Gastrocnemius medialis (tissue), 4 donors: ENCODE measurements at regions not wholly inside any gene's neighbourhood (a gene's known extent, or its start where the extent isn't known, plus 50 kb on each side); places are given as distances from the start of the nearest gene placed in this dataset.
"Not testable (repeated sequence)": the region's sequence is repeated elsewhere in the genome, so short reads cannot be mapped to it uniquely, and the experiment has no call there.

Experiments used
- ATAC-seq, 2 donors: fragments of 150-250 bp; one replicate each; pipeline ENCODE4 v1.9.1; 2016
- DNase-seq, 2 donors: peaks; one replicate each; pipeline ENCODE4 v3.0.0-alpha.2; 2019
- H3K27ac ChIP-seq, 4 donors: fragments of 200-600 bp; sonication (generic); 1 replicate in 1 of 4; 2 replicates in 3 of 4; pipeline ENCODE4 v1.5.1; 2016 to 2018; ENCODE audit warnings: mild to moderate bottlenecking in 2 of 4, moderate library complexity in 1 of 4
- H3K27me3 ChIP-seq, 3 donors: fragments of 200-600 bp; sonication (generic) in 2 of 3; 1 replicate in 1 of 3; 2 replicates in 2 of 3; pipeline versions ENCODE4 v1.5.1 to v1.6.0; 2016 to 2019; ENCODE audit warnings: mild to moderate bottlenecking in 1 of 3, moderate library complexity in 1 of 3
- H3K36me3 ChIP-seq, 2 donors: fragments of 200-600 bp; sonication (generic) in 1 of 2; one replicate each; pipeline ENCODE4 v1.5.1; 2017 to 2018
- H3K4me1 ChIP-seq, 2 donors: fragments of 200-600 bp; sonication (generic) in 1 of 2; one replicate each; pipeline ENCODE4 v1.5.1; 2016 to 2017; ENCODE audit warnings: mild to moderate bottlenecking in 2 of 2
- H3K4me3 ChIP-seq, 4 donors: fragments of 200-600 bp; sonication (generic) in 3 of 4; 1 replicate in 1 of 4; 2 replicates in 3 of 4; pipeline ENCODE4 v1.5.1; 2016 to 2019; ENCODE audit warnings: mild to moderate bottlenecking in 2 of 4
- H3K9me3 ChIP-seq, 3 donors: fragments of 200-600 bp; sonication (generic) in 2 of 3; 1 replicate in 1 of 3; 2 replicates in 2 of 3; pipeline ENCODE4 v1.5.1; 2016 to 2019
- POLR2A ChIP-seq, 2 donors: fragments of 450-650 bp; IDR thresholded peaks; one replicate each; pipeline ENCODE4 v1.6.1; 2017; ENCODE audit warnings: antibody characterized with exemption in 2 of 2, mild to moderate bottlenecking in 2 of 2, moderate library complexity in 2 of 2
- in situ Hi-C, 4 donors: fragments of 200-750 bp; cut with MboI; loops; one replicate each; pipeline versions ENCODE4 v1.15.0 to v1.8.0; 2017; ENCODE audit warnings: low sequenced_read_pairs in 4 of 4
- intact Hi-C: fragments of 100-400 bp; cut with DNase I; formaldehyde crosslinking; loops from one replicate; pipeline ENCODE4 v1.15.1; 2023; ENCODE audit warnings: low total_unique reads
- TF ChIP-seq, protein P1 (sequence below), 5 experiments: fragments of 450-650 bp in 3 of 5; fragments of 200-600 bp in 2 of 5; sonication (generic) in 2 of 5; IDR thresholded peaks in 4 of 5; conservative IDR thresholded peaks in 1 of 5; 1 replicate in 4 of 5; 2 replicates in 1 of 5; pipeline ENCODE4 v1.5.1; 2016 to 2019; ENCODE audit warnings: antibody characterized with exemption in 5 of 5, mild to moderate bottlenecking in 3 of 5, moderate library complexity in 3 of 5

DNA sequence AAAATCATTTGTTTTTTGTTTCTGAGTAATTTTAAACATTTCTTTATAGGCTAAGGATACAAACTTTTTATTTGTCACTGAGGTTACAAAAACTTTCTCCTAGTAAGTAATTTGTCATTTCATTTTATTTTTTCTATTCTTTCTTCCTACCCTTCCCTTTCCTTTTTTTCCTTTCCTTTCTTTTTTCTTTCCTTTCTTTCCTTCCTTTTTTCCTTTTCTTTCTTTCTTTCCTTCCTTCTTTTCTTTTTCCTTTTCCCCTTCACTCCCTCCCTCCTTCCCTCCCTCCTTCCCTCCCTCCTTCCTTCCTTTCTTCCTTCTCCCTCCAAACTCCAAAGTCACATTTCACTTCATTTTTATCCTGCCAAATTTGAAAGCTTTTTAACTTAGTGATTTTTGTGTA, 115.1 kb upstream of the FAN1 start:
- in situ Hi-C loops, result no loop called here
- H3K4me1 ChIP-seq, result no peaks in the 10 kb centered on the region
- no peak overlapping the region for H3K4me3 ChIP-seq
- DNase-seq, result no peak
- no peak for ATAC-seq
- no peak overlapping the region for H3K27ac ChIP-seq
- no peak for TF ChIP-seq POLR2A (IDR thresholded peaks at IDR 0.05)
- TF ChIP-seq, protein P1, sequence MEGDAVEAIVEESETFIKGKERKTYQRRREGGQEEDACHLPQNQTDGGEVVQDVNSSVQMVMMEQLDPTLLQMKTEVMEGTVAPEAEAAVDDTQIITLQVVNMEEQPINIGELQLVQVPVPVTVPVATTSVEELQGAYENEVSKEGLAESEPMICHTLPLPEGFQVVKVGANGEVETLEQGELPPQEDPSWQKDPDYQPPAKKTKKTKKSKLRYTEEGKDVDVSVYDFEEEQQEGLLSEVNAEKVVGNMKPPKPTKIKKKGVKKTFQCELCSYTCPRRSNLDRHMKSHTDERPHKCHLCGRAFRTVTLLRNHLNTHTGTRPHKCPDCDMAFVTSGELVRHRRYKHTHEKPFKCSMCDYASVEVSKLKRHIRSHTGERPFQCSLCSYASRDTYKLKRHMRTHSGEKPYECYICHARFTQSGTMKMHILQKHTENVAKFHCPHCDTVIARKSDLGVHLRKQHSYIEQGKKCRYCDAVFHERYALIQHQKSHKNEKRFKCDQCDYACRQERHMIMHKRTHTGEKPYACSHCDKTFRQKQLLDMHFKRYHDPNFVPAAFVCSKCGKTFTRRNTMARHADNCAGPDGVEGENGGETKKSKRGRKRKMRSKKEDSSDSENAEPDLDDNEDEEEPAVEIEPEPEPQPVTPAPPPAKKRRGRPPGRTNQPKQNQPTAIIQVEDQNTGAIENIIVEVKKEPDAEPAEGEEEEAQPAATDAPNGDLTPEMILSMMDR (IDR thresholded peaks at IDR 0.05 in 4 of 5, conservative IDR thresholded peaks at IDR 0.05 in 1 of 5), result no peak
- no peaks in the 10 kb centered on the region for H3K27me3 ChIP-seq
- H3K36me3 ChIP-seq, result no peaks in the 10 kb centered on the region
- intact Hi-C loops, result no loop called here
- H3K9me3 ChIP-seq, result no peaks in the 10 kb centered on the region

DNA sequence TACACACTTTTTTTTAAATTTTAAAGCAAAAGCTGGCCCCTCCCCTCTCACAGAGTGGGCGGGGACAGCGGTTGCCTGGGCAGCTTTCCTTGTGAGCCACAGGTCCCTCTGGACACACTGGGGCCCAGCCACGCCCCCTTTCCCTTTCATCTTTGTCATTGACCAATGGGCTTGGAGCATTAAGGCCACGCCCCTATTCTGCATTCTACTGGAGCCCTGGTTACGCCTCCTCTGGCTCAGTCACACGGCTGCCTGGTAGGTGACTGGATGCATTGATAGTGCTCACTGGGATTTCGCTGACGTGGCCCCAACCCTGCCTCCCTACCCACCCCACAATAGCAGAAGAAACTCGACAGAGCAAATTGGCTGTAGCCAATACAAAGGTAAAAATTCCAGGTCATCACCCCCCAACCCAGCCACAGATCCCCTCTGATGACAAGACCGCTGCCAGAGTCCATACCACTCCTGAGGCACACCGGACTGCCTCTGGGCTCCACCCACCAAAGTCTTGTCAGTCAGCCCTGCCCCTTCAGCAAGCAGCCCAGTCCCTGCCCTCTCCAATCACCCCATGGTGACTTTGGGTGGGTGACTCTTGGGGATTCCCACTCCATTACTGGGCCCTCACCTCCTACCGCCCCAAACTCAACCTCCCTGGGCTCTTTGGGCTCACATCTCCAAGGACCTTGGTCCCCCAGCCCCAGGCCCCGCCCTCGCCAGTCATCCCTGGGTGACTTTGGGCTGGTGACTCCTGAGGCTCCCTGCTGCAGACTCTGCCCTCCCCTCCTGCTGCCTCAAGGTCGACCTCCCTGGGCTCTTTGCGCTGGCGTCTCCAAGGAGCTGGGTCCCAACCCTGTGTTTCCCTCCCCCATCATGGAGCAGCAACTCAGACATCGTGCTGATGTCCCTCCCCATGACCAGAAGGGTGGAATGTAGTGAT, 112.2 kb upstream of the FAN1 start:
- no peak for TF ChIP-seq POLR2A (IDR thresholded peaks at IDR 0.05)
- TF ChIP-seq, protein P1 (IDR thresholded peaks at IDR 0.05 in 4 of 5, conservative IDR thresholded peaks at IDR 0.05 in 1 of 5), result no peak
- intact Hi-C loops (no loop called here), in situ Hi-C loops (no loop called here)
- Histone ChIP-seq H3K36me3 (no peaks in the 10 kb centered on the region), H3K27ac (no peak overlapping the region), H3K4me1 (no peaks in the 10 kb centered on the region), H3K4me3 (no peak overlapping the region), H3K27me3 (no peaks in the 10 kb centered on the region), H3K9me3 (no peaks in the 10 kb centered on the region)
- DNase-seq, result no peak
- no peak for ATAC-seq

DNA sequence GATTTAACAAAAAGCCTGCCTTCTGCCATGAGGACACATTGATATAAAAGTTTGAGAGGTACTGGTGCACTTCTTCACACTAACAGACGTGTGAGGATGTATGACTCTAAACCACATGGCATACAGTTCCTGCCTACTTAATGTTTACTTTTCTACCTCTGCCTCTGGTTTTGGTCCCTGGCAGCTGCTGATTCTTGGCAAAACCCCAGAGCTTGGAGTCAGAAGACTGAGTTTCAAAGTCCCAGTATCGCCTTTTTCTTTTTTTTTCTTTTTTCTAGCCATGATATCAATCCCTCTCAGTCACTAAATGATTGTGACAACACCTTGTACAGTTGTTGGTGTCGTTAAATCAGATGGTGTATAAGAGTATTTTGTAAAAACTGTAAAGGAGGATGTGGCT, 110.9 kb upstream of the FAN1 start:
- H3K27me3 ChIP-seq, in situ Hi-C loops, H3K27ac ChIP-seq, H3K36me3 ChIP-seq, H3K9me3 ChIP-seq, H3K4me3 ChIP-seq, ATAC-seq, intact Hi-C loops, H3K4me1 ChIP-seq, DNase-seq: not testable (repeated sequence)

DNA sequence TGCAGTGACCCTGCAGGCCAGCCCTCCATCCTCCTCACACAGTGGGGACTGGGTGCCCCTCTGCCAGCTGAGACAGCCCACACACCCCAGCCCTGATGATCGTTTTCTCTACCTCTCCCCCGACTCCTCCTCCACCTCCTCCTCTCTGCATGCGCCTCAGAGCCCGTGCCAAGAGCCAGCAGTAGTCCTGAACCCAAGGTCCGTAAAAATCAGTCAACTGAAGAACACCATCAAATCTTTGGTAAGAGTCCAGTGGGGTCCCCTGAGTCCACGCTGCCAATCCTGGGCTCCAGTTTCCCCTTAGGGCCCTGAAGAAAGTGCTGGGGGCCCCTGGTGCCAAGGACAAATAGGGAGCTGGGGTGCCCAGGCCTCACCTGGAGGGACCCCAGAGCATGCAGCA, 109.3 kb upstream of the FAN1 start:
- DNase-seq (no peak), ATAC-seq (no peak)
- no peak for TF ChIP-seq POLR2A (IDR thresholded peaks at IDR 0.05)
- TF ChIP-seq, protein P1 (IDR thresholded peaks at IDR 0.05 in 4 of 5, conservative IDR thresholded peaks at IDR 0.05 in 1 of 5), result no peak
- in situ Hi-C loops, result no loop called here
- Histone ChIP-seq H3K4me1 (no peaks in the 10 kb centered on the region), H3K36me3 (no peaks in the 10 kb centered on the region), H3K27me3 (no peaks in the 10 kb centered on the region), H3K9me3 (no peaks in the 10 kb centered on the region), H3K4me3 (no peak overlapping the region), H3K27ac (no peak overlapping the region)
- intact Hi-C loops, result no loop called here

DNA sequence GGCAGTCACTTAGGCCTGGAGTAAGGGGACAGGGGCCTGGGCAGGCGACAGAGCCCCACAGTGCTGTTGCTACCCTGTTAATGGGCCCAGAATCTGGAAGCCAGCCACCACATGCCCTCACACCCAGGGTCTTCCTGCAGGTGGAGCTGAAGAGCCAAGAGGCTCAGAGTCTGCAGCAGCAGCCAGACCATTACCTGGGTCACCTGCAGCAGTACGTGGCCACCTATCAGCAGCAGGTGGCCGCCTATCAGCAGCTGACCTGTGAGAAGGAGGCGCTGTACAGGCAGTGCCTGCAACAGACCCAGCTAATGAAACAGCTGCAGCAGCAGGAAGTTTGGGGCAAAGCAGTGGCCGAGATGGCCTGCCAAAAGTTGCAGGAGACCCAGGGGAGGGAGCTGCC, 104.2 kb upstream of the FAN1 start:
- in situ Hi-C loops, intact Hi-C loops, H3K4me3 ChIP-seq, H3K4me1 ChIP-seq, ATAC-seq, DNase-seq, H3K27ac ChIP-seq, H3K36me3 ChIP-seq, H3K9me3 ChIP-seq, H3K27me3 ChIP-seq: not testable (repeated sequence)
